ENCODE measurements at regions not wholly inside any gene's neighbourhood (a gene's known extent, or its start where the extent isn't known, plus 50 kb on each side); places are given as distances from the start of the nearest gene placed in this dataset.

- TF ChIP-seq, protein P1, sequence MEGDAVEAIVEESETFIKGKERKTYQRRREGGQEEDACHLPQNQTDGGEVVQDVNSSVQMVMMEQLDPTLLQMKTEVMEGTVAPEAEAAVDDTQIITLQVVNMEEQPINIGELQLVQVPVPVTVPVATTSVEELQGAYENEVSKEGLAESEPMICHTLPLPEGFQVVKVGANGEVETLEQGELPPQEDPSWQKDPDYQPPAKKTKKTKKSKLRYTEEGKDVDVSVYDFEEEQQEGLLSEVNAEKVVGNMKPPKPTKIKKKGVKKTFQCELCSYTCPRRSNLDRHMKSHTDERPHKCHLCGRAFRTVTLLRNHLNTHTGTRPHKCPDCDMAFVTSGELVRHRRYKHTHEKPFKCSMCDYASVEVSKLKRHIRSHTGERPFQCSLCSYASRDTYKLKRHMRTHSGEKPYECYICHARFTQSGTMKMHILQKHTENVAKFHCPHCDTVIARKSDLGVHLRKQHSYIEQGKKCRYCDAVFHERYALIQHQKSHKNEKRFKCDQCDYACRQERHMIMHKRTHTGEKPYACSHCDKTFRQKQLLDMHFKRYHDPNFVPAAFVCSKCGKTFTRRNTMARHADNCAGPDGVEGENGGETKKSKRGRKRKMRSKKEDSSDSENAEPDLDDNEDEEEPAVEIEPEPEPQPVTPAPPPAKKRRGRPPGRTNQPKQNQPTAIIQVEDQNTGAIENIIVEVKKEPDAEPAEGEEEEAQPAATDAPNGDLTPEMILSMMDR (IDR thresholded peaks at IDR 0.05; ENCODE audit: low read depth, low read length, poor library complexity, severe bottlenecking), result no peak
- TF ChIP-seq EZH2phosphoT487 (IDR thresholded peaks at IDR 0.05; ENCODE audit: borderline replicate concordance, low read length), result no peak
Measured at GRCh38 chr1:30011970-30012369, 711.4 kb downstream of the MATN1 start.
